ENCODE measurements at regions not wholly inside any gene's neighbourhood (a gene's known extent, or its start where the extent isn't known, plus 50 kb on each side); places are given as distances from the start of the nearest gene placed in this dataset.

- no peak overlapping the region for H3K4me3 ChIP-seq (ENCODE audit: low read length)
- no peaks in the 10 kb centered on the region for H3K36me3 ChIP-seq (replicated peaks; ENCODE audit: low read depth, low read length)
- TF ChIP-seq CTCF (IDR thresholded peaks at IDR 0.05; ENCODE audit: low read depth, low read length) (no peak), EZH2phosphoT487 (IDR thresholded peaks at IDR 0.05; ENCODE audit: low read depth) (no peak)
- H3K27ac ChIP-seq (ENCODE audit: low read length): no peak overlapping the region
- no peaks in the 10 kb centered on the region for H3K27me3 ChIP-seq (ENCODE audit: low read depth, low read length)
- no peaks in the 10 kb centered on the region for H4K20me1 ChIP-seq (ENCODE audit: insufficient read depth, low read length)
- no peak overlapping the region for H3K4me2 ChIP-seq (ENCODE audit: low read length)
- no peak overlapping the region for H3K9ac ChIP-seq (ENCODE audit: low read length)
- no peaks in the 10 kb centered on the region for H3K9me3 ChIP-seq (ENCODE audit: insufficient read depth, low read length)
- H3K4me1 ChIP-seq (ENCODE audit: low read length): peaks cover 32% of the 10 kb centered on the region
- no peaks in the 10 kb centered on the region for H3K79me2 ChIP-seq (ENCODE audit: low read length)
- no peak overlapping the region for H2AFZ ChIP-seq (ENCODE audit: low read depth, low read length)
These were observed 198.4 kb downstream of the POU4F1 start for GRCh38 chr13:78404846-78405360.

- peaks cover 28% of the 10 kb centered on the region for H3K4me1 ChIP-seq (ENCODE audit: low read length)
- H3K79me2 ChIP-seq (ENCODE audit: low read length): no peaks in the 10 kb centered on the region
- H2AFZ ChIP-seq (ENCODE audit: low read depth, low read length): no peak overlapping the region
- TF ChIP-seq EZH2phosphoT487 (IDR thresholded peaks at IDR 0.05; ENCODE audit: low read depth): no peak
- TF ChIP-seq CTCF (IDR thresholded peaks at IDR 0.05; ENCODE audit: low read depth, low read length): no peak
- no peaks in the 10 kb centered on the region for H3K36me3 ChIP-seq (replicated peaks; ENCODE audit: low read depth, low read length)
- H3K4me2 ChIP-seq (ENCODE audit: low read length): no peak overlapping the region
- no peaks in the 10 kb centered on the region for H4K20me1 ChIP-seq (ENCODE audit: insufficient read depth, low read length)
- H3K9me3 ChIP-seq (ENCODE audit: insufficient read depth, low read length): no peaks in the 10 kb centered on the region
- no peak overlapping the region for H3K4me3 ChIP-seq (ENCODE audit: low read length)
- H3K27ac ChIP-seq (ENCODE audit: low read length): no peak overlapping the region
- no peaks in the 10 kb centered on the region for H3K27me3 ChIP-seq (ENCODE audit: low read depth, low read length)
- no peak overlapping the region for H3K9ac ChIP-seq (ENCODE audit: low read length)
These were observed 200.5 kb downstream of the POU4F1 start for GRCh38 chr13:78402708-78403400.

- Histone ChIP-seq H3K9me3 (ENCODE audit: insufficient read depth, low read length) (no peaks in the 10 kb centered on the region), H3K9ac (ENCODE audit: low read length) (no peak overlapping the region), H2AFZ (ENCODE audit: low read depth, low read length) (no peak overlapping the region), H3K27me3 (ENCODE audit: low read depth, low read length) (no peaks in the 10 kb centered on the region), H3K4me2 (ENCODE audit: low read length) (no peak overlapping the region), H3K79me2 (ENCODE audit: low read length) (no peaks in the 10 kb centered on the region), H4K20me1 (ENCODE audit: insufficient read depth, low read length) (no peaks in the 10 kb centered on the region), H3K27ac (ENCODE audit: low read length) (no peak overlapping the region), H3K4me3 (ENCODE audit: low read length) (no peak overlapping the region), H3K36me3 (replicated peaks; ENCODE audit: low read depth, low read length) (no peaks in the 10 kb centered on the region), H3K4me1 (ENCODE audit: low read length) (peaks cover 20% of the 10 kb centered on the region)
- TF ChIP-seq EZH2phosphoT487 (IDR thresholded peaks at IDR 0.05; ENCODE audit: low read depth): no peak
- no peak for TF ChIP-seq CTCF (IDR thresholded peaks at IDR 0.05; ENCODE audit: low read depth, low read length)
These were observed 201.3 kb downstream of the POU4F1 start for GRCh38 chr13:78401873-78402707.

- peak overlapping the region; percentile 30 for H3K4me3 ChIP-seq (ENCODE audit: low read length)
- peaks cover 18% of the 10 kb centered on the region for H3K4me1 ChIP-seq (ENCODE audit: low read length)
- no peaks in the 10 kb centered on the region for H3K36me3 ChIP-seq (replicated peaks; ENCODE audit: low read depth, low read length)
- no peaks in the 10 kb centered on the region for H3K79me2 ChIP-seq (ENCODE audit: low read length)
- H3K27me3 ChIP-seq (ENCODE audit: low read depth, low read length): no peaks in the 10 kb centered on the region
- H3K4me2 ChIP-seq (ENCODE audit: low read length): peak overlapping the region; percentile 52
- H3K9me3 ChIP-seq (ENCODE audit: insufficient read depth, low read length): no peaks in the 10 kb centered on the region
- no peaks in the 10 kb centered on the region for H4K20me1 ChIP-seq (ENCODE audit: insufficient read depth, low read length)
- TF ChIP-seq EZH2phosphoT487 (IDR thresholded peaks at IDR 0.05; ENCODE audit: low read depth) (no peak), CTCF (IDR thresholded peaks at IDR 0.05; ENCODE audit: low read depth, low read length) (no peak)
- H3K27ac ChIP-seq (ENCODE audit: low read length): no peak overlapping the region
- H2AFZ ChIP-seq (ENCODE audit: low read depth, low read length): no peak overlapping the region
- no peak overlapping the region for H3K9ac ChIP-seq (ENCODE audit: low read length)
These were observed 204.5 kb downstream of the POU4F1 start for GRCh38 chr13:78398743-78399410.
